Iris pigment epithelial cell (primary cell): ENCODE measurements at regions not wholly inside any gene's neighbourhood (a gene's known extent, or its start where the extent isn't known, plus 50 kb on each side); places are given as distances from the start of the nearest gene placed in this dataset.

Experiments
- DNase-seq: peaks from one replicate; pipeline ENCODE4 v3.0.0-alpha.2; 2011; ENCODE audit warnings: low read depth

DNA sequence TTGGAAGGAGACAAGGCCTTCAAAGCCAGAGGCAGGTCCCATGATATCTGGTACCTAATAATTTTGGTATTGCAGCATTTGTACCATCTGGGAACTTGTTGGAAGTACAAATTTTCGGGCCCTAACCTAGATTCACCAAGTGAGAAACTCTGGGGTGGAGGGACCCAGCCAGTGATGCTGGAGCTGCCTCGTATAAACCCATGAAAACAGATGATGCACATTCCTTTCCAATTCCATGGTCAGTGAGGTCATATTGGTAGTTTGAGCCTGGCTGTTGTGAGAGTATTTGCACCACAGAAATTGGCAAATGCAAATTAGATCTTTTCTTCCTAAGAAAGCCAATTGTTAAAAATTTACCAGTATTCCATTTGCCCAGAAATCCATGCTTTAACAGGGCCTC is 269.6 kb upstream of the PLXNA2 start:
- DNase-seq = peak; percentile 10

GRCh38 chr1:208515129-208515528 is 270.9 kb upstream of the PLXNA2 start:
- no peak for DNase-seq

- DNase-seq = no peak
Measured at GRCh38 chr1:208516780-208517179, 272.6 kb upstream of the PLXNA2 start.

DNA sequence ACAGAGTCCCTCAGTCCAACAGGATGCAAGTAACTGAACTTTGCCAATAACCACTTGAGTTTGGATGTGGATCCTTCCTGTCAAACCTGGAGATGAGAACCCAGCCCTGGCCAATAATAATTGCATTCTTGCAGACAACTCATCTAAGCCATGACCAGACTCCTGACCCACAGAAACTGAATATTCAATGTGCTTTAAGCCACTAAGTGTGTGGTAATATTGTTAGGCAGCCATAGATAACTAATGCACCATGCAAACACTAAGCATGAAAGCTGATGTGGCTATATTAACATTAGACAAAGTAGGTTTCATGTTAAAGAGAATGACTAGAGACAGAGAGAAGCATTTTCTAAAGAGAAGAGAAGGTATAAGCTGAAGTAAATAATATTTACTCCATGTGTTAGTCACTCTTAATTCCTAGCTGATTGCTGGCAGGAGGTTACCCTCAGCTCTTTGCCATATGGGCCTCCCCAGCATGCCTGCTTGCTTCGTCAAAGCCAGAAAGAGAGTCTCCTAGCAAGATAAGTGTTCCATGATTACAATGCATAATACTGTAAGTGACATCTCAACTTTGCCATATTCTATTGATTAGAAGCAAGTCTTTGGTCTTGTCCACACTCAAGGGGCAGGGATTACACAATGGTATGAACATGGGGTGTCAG is 276.4 kb upstream of the PLXNA2 start:
- peak; percentile 8 for DNase-seq

DNA sequence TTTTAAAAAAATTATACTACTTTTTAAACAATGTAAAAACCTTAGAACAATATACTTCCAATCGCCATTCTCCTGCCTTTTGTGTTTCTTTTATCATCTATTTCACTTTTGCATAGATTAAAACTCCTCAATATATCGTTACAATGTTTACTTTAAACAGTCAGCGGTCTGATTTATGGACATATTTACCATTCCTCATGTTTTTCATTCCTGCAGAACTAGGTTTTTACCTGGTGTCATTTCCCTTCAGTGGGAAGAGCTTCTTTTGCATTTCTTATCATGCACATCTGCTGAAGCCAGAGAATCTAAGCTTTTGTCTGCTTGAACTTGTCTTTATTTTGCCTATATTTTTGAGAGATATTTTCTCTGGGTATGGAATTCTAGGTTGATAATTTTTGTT is 277.4 kb upstream of the PLXNA2 start:
- no peak for DNase-seq

- no peak for DNase-seq
Measured at GRCh38 chr1:208523007-208523406, 278.8 kb upstream of the PLXNA2 start.

- no peak for DNase-seq
Measured at GRCh38 chr1:208524376-208524775, 280.2 kb upstream of the PLXNA2 start.

DNA sequence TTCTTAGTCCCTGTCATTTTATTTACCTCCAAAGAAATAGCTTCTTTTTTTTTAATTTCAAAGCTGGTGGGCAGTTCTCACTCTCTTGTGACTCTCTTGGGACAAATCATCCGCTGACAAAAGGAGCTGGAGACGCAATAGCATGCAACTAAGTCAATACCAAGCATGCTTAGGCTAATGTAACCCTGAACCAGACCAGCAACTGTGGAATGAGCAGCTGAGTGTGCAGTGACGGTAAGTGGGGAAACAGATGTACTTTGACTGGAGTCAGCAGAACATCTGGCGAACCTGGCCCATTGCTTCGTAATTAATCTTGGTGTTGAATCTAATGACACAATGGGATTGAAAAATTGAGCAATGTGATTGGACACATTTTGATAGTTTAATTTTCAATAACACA is 280.7 kb upstream of the PLXNA2 start:
- DNase-seq = no peak

- DNase-seq = no peak
Measured at GRCh38 chr1:208525417-208525816, 281.2 kb upstream of the PLXNA2 start.

- no peak for DNase-seq
Measured at GRCh38 chr1:208526613-208527125, 282.5 kb upstream of the PLXNA2 start.

GRCh38 chr1:208527156-208527555 is 283.0 kb upstream of the PLXNA2 start:
- no peak for DNase-seq

DNA sequence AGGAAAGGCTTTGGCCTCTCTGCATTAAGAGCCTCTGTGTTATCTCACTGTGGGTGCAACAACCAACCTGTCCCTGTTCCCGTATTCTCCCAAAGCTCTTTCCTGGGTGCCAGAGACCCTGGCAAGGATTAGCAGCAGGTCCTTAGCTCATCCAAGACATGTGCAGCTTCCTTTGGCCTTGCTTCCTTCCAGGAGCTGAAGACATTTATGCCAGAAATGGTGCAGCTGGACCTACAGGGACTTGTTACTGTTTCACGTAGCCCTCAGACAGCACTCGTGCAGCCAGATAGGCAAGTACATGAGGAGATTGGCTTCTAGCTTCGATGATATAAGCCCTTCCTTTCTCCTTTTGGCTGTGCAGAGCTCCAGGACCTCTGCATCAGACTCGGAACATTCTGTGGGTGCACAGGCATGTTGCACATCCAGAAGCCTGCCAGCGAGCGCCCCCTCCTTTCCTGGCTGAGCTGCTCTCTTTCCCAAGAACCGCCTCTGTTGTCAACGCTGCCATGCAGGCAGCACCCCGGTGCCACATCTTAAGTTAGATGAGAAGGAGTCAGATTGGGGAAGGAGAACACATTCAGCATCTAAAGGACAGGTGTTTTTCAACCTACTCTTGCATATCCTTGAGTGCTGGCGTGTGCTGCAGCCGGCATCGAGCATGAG is 284.5 kb upstream of the PLXNA2 start:
- DNase-seq = no peak

DNA sequence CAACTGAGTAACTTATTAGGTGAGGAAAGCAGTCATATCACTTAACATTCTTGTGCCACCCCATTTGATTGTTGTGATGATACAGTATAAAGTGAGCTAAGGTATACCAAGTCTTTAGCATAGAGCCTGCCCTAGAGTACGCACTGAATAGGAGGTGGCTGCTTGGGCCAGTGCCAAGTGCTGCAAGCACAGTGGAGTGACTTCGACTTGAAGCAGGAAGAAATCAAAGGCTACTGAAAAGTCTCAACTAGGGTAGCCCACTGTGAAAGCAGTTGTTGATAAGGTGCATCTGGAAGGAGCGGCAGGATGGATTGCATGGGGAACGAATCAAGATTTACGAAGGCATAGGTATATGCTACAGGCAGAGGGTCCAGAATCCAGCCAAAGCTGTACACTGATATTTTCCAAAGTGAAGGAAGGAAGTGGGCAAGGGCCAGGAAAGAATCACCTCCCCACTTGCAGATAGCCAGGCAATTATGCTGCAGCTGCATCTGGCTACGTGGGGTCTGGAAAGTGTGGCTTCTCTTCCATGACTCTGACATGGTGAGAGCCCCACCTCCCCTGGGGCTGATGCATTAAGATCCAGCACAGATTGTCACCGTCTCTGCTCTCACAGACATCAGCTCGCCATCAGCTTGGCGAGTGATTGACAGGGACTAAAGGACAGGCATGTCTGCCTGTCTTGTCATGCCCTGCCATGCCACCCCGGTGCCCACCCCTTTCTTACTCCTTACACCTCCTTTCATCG is 287.0 kb upstream of the PLXNA2 start:
- DNase-seq = no peak

DNA sequence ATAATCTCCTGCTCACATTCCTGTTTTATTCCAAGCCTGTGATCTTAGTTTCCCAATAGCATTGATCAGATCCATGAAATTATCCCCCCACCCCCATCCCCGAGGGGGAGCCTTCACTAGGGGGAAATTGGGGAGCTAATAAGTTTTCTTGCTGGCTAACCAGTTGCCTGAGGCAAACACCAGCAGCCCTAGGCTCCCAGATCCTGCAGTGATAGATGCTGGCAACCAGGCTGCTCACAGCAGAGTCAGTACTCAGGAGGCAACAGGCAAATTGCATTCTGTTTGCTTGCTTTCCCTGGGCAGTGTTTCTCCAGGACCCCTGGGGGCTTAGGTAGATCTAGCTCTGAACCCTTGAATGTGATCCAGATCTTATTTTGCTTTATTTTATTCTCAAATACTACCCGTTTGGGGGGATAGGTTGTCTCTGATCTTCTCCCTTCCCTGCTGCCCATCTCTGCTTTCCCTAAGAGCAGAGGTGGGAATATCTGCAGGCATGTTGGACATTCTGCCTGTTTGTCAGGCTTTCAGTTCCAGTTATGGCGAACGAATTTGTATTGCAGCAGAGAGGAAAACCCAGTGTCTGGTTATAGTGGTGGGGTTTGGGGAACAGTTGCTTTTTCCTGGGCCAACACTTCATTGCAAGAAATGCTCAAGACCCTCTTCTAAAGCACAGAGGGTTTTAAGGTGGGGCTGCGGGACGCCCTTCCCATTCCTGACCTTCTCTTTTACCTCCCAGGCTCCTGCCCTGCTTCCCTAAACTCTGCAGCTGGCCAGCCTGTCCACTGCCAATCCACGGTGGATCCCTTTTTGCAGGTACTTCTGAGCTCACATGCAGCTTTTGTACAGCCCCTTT is 289.8 kb upstream of the PLXNA2 start:
- no peak for DNase-seq

- no peak for DNase-seq
Measured at GRCh38 chr1:208534599-208534897, 290.4 kb upstream of the PLXNA2 start.

GRCh38 chr1:208534979-208535378 is 290.8 kb upstream of the PLXNA2 start:
- DNase-seq = no peak

DNA sequence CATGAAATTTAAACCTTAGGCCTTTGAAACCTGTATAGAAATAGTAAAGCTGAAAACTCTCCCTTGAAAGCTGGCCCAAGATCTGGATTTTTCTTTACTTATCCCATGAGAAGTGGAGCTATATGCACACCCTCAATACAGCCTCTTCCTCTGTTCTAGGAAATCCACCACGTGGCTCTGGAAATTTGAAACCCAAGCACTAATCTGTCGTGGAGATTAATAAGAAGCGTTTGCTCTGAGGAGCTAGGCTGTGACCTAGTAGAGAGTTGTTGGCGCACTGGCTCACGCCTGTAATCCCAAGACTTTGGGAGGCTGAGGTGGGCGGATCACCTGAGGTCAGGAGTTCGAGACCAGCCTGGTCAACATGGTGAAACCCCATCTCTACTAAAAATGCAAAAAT is 291.3 kb upstream of the PLXNA2 start:
- DNase-seq = no peak

DNA sequence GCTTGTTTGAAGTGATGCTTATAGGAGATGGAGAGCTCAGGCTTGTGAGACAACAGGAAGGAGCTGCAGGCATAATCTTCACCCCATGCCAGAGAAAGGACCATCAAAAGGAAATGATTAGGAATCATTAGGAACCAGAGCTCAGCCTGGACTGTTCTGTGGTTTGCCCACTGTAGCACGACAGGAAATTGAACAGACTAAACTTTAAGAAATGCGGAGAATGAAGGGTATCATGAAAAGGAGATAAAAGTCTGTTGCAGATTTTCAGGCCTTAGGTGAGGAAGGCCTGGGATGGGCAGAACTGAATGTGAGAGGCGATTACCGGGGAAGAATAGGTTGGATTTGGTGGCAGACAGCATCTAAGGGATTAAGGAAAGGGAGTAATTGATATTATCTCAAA is 292.0 kb upstream of the PLXNA2 start:
- DNase-seq = no peak

DNA sequence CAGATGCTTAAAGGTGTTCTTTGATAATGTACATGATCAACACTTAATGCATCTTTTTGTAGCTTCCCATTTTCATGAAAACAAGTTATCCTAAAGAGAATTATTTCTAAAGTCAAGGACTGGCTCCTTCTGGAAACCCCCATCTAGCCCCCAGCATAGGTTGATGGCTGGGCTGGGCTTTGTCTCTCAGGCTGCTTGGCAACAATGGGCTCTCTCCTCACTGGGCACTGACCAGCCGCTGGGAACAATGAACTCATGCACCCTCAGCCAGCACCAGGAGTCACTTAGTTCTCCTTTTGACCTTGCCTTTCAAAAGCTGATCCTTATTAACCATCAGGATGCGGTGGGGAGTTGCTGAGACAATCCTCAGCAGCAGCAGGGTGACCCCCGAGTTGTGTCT is 293.0 kb upstream of the PLXNA2 start:
- DNase-seq = no peak

- no peak for DNase-seq
Measured at GRCh38 chr1:208538078-208538477, 293.9 kb upstream of the PLXNA2 start.

DNA sequence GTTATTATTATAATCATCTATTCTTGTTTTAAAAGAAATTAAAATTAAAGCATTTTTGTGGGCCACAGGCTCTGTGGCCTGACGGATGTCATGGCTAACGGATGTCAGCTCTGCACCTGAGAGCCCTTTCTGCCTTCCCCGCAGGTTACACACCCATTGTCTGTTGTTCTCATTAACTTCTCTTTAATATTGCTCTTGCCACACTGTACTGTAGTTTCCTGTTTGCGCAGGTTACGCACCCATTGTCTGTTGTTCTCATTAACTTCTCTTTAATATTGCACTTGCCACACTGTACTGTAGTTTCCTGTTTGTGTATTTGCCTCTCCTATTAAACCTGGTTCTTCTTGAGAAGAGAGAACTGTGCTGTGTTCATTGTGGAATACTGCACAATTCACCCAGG is 294.4 kb upstream of the PLXNA2 start:
- DNase-seq = no peak

- no peak for DNase-seq
Measured at GRCh38 chr1:208540724-208541123, 296.5 kb upstream of the PLXNA2 start.
